Natural killer cell (primary cell): ENCODE measurements at regions not wholly inside any gene's neighbourhood (a gene's known extent, or its start where the extent isn't known, plus 50 kb on each side); places are given as distances from the start of the nearest gene placed in this dataset.

Source experiments
- ATAC-seq, 3 donors: fragments of 150-1000 bp in 2 of 3; fragments of 200-7000 bp in 1 of 3; cut with Tn5 transposase; 1 replicate in 1 of 3; 2 replicates in 2 of 3; pipeline ENCODE4 v1.10.0; 2021; ENCODE audit warnings: mild to moderate bottlenecking in 2 of 3, moderate library complexity in 2 of 3
- DNase-seq, 2 donors: peaks; one replicate each; pipeline versions ENCODE4 v3.0.0 to v3.0.0-alpha.2; 2013 to 2021; ENCODE audit warnings: mixed read lengths in 1 of 2
- H3K27ac ChIP-seq: one replicate; pipeline ENCODE4 v1.5.1; 2013; ENCODE audit warnings: mild to moderate bottlenecking, low read length
- H3K27me3 ChIP-seq: one replicate; pipeline ENCODE4 v1.6.1; 2013; ENCODE audit warnings: low read length; ENCODE audit not compliant: control insufficient read depth, insufficient read depth
- H3K36me3 ChIP-seq: one replicate; pipeline ENCODE4 v1.6.1; 2013; ENCODE audit warnings: low read length; ENCODE audit not compliant: control insufficient read depth, insufficient read depth
- H3K4me1 ChIP-seq: one replicate; pipeline ENCODE4 v1.6.1; 2013; ENCODE audit warnings: low read length; ENCODE audit not compliant: control insufficient read depth, insufficient read depth
- H3K4me3 ChIP-seq: one replicate; pipeline ENCODE4 v1.5.1; 2013; ENCODE audit warnings: low read length
- H3K9me3 ChIP-seq: one replicate; pipeline ENCODE4 v1.6.1; 2013; ENCODE audit warnings: low read length; ENCODE audit not compliant: control insufficient read depth, insufficient read depth
- H3K27ac Mint-ChIP-seq, 2 donors: one replicate each; pipeline ENCODE4 v1.8.0; 2022; ENCODE audit warnings: mild to moderate bottlenecking in 2 of 2, mixed read lengths in 2 of 2, moderate library complexity in 1 of 2
- H3K27me3 Mint-ChIP-seq, 2 donors: one replicate each; pipeline ENCODE4 v1.8.0; 2022; ENCODE audit warnings: low read depth in 2 of 2, mixed read lengths in 2 of 2
- H3K36me3 Mint-ChIP-seq: one replicate; pipeline ENCODE4 v1.8.0; 2022; ENCODE audit warnings: mixed read lengths
- H3K4me1 Mint-ChIP-seq, 2 donors: one replicate each; pipeline ENCODE4 v1.8.0; 2022; ENCODE audit warnings: mixed read lengths in 2 of 2
- H3K4me3 Mint-ChIP-seq: one replicate; pipeline ENCODE4 v1.8.0; 2022; ENCODE audit warnings: mild to moderate bottlenecking, moderate library complexity, mixed read lengths
- H3K9me3 Mint-ChIP-seq, 2 donors: one replicate each; pipeline ENCODE4 v1.8.0; 2022; ENCODE audit warnings: mixed read lengths in 2 of 2
- CTCF ChIP-seq: fragments of 200-600 bp; IDR thresholded peaks from one replicate; pipeline ENCODE4 v1.8.0; 2022; ENCODE audit warnings: antibody characterized with exemption
- WGBS: methylation state at CpG from one replicate; pipeline ENCODE4 v1.1.7; 2013; ENCODE audit warnings: missing lambda C conversion rate; ENCODE audit not compliant: insufficient coverage; 5-methylcytosine and 5-hydroxymethylcytosine counted together
- intact Hi-C: fragments of 100-400 bp; cut with micrococcal nuclease; formaldehyde crosslinking; loops from one replicate; pipeline ENCODE4 v1.14.2; 2022

- no peaks in the 10 kb centered on the region for H3K9me3 Mint-ChIP-seq
- H3K36me3 Mint-ChIP-seq = no peaks in the 10 kb centered on the region
- intact Hi-C loops = no loop called here
- Histone ChIP-seq H3K9me3 (no peaks in the 10 kb centered on the region), H3K4me3 (no peak overlapping the region), H3K4me1 (no peaks in the 10 kb centered on the region), H3K36me3 (no peaks in the 10 kb centered on the region), H3K27ac (no peak overlapping the region), H3K27me3 (no peaks in the 10 kb centered on the region)
- 90% methylated on average over 7 of the region's 7 CpGs for WGBS
- peaks cover 0 to 8% of the 10 kb centered on the region in 2 donors for H3K27me3 Mint-ChIP-seq
- H3K4me3 Mint-ChIP-seq = no peak overlapping the region
- DNase-seq (no peak), ATAC-seq (no peak)
- H3K4me1 Mint-ChIP-seq = no peaks in the 10 kb centered on the region
- TF ChIP-seq CTCF = no peak
- H3K27ac Mint-ChIP-seq = no peak overlapping the region
These were observed 76.6 kb upstream of the CCDC167 start for GRCh38 chr6:37576336-37576737.

DNA sequence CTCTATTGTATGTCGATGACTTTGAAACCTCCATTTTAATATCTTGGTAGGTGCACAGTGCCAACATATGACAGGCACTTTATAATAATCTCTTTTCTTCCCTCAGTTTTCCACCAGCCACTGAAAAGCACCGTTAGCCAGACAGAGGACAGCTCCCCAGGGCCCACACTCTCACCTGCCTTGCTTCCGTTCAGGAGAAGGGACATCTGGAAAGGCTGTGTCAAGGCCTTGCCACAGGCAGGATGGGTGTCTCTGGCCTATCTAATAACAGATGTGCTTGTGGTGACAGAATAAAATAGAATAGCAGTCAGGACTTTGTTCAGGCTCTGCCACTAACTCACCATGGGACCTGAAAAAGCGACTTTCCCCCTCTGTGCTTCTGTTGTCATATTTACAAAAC, 75.5 kb upstream of the CCDC167 start:
- DNase-seq (no peak), ATAC-seq (no peak)
- H3K4me3 ChIP-seq = no peak overlapping the region
- Mint-ChIP-seq H3K9me3 (no peaks in the 10 kb centered on the region), H3K4me1 (peaks cover 0 to 4% of the 10 kb centered on the region in 2 donors), H3K36me3 (no peaks in the 10 kb centered on the region), H3K27ac (no peak overlapping the region), H3K4me3 (no peak overlapping the region), H3K27me3 (peaks cover 9 to 12% of the 10 kb centered on the region in 2 donors)
- 72% methylated on average over 4 of the region's 4 CpGs for WGBS
- H3K36me3 ChIP-seq = no peaks in the 10 kb centered on the region
- intact Hi-C loops = no loop called here
- H3K27me3 ChIP-seq = no peaks in the 10 kb centered on the region
- no peak overlapping the region for H3K27ac ChIP-seq
- TF ChIP-seq CTCF = no peak
- peaks cover 5% of the 10 kb centered on the region for H3K4me1 ChIP-seq
- H3K9me3 ChIP-seq = no peaks in the 10 kb centered on the region

DNA sequence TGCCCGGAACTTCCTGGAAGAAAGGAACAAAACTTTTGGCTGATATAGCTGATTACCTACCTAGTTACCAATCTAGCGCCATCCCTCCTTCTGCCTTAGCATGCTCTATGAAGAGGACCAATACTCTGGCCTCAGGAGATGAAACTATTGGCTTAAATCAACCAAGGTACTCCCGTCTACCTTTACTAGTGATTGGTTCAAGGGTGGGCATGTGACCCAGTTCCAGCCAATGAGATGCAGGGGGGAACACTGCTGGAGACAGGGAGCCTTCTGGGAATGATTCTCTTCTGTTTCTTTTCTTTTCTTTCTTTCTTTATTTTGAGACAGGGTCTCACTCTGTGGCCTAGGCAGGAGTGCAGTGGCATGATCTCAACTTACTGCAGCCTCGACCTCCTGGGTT, 72.6 kb upstream of the CCDC167 start:
- intact Hi-C loops = no loop called here
- ATAC-seq = no peak
- no peak overlapping the region for H3K27ac ChIP-seq
- Mint-ChIP-seq H3K4me1 (peaks cover 0 to 4% of the 10 kb centered on the region in 2 donors), H3K27me3 (peaks cover 12 to 13% of the 10 kb centered on the region in 2 donors), H3K27ac (no peak overlapping the region), H3K9me3 (no peaks in the 10 kb centered on the region), H3K4me3 (no peak overlapping the region), H3K36me3 (no peaks in the 10 kb centered on the region)
- WGBS = 95% methylated on average over 3 of the region's 4 CpGs
- TF ChIP-seq CTCF = no peak
- H3K27me3 ChIP-seq = no peaks in the 10 kb centered on the region
- H3K36me3 ChIP-seq = no peaks in the 10 kb centered on the region
- no peak for DNase-seq
- H3K4me1 ChIP-seq = peaks cover 10% of the 10 kb centered on the region
- no peak overlapping the region for H3K4me3 ChIP-seq
- H3K9me3 ChIP-seq = no peaks in the 10 kb centered on the region

DNA sequence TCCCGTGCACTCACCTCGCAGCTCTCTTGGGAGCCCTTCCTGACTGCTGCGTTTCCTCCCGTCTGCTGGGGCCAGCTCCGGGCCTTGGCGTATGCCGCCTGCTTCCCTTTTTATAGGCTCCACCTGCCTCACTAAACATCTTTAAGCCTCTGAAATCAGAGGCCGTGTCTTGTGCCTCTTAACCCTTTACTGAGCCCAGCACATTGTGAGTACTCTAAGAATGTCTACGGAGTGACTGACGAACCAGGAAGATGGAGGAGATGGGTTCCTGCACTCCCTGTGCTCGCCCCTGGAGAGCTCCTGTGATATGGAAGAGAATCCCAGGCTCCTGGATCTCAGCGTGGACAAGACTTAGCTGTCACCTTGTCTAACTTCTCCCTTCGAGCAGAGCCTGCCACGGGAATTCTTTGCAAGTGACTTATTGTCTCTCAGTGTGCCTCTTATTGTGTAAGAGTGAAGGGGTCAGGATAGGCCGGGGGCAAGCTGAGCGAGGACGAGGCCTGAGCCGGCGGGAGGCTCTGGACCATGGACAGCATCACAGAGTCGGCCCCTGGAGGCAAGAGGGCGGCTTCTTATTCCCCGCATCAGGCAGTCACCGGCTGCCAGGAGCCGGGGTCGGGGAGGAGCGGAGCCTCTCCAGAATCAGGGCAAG, 70.9 kb upstream of the CCDC167 start:
- no peak overlapping the region for H3K4me3 Mint-ChIP-seq

More for the DNA sequence above, 70.9 kb upstream of the CCDC167 start:
- H3K27ac ChIP-seq = no peak overlapping the region
- peaks cover 4 to 11% of the 10 kb centered on the region in 2 donors for H3K4me1 Mint-ChIP-seq
- intact Hi-C loops = no loop called here
- H3K9me3 ChIP-seq = no peaks in the 10 kb centered on the region
- no peak overlapping the region for H3K4me3 ChIP-seq
- H3K36me3 Mint-ChIP-seq = no peaks in the 10 kb centered on the region
- H3K27ac Mint-ChIP-seq = no peak overlapping the region
- no peaks in the 10 kb centered on the region for H3K36me3 ChIP-seq
- 56% methylated on average over 26 of the region's 26 CpGs for WGBS
- peaks cover 21% of the 10 kb centered on the region for H3K4me1 ChIP-seq
- no peaks in the 10 kb centered on the region for H3K9me3 Mint-ChIP-seq
- TF ChIP-seq CTCF = no peak
- ATAC-seq (no peak), DNase-seq (no peak)
- H3K27me3 Mint-ChIP-seq = peaks cover 12 to 19% of the 10 kb centered on the region in 2 donors
- H3K27me3 ChIP-seq = peaks cover 5% of the 10 kb centered on the region
